ENCODE measurements at regions not wholly inside any gene's neighbourhood (a gene's known extent, or its start where the extent isn't known, plus 50 kb on each side); places are given as distances from the start of the nearest gene placed in this dataset.

DNA sequence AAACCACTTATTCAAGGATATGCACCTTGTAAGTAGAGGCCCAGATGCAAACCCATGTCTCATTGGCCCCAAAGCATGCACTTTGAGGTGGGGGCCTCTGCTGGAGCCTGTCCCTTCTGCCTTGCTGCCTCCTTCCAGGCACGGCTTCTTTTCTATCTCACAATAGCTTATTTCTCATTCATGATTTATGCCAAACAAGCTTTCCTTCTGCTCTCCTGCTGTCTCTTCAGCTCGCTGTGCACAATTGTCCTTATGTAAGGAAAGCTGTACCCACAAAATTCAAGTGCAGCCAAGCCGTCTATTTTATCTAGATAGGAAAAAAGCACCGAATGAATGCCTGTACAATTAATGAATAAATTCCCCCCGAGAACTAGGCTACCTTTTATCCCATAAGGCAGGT, 124.8 kb upstream of the PACRGL start:
- no peaks in the 10 kb centered on the region for H4K20me1 ChIP-seq (ENCODE audit: insufficient read depth)
- H3K4me3 ChIP-seq (IDR thresholded peaks at IDR 0.05; ENCODE audit: insufficient read depth, low read depth, low read length) = no peak overlapping the region
- no peaks in the 10 kb centered on the region for H3K79me2 ChIP-seq (ENCODE audit: insufficient read depth, low read depth)
- H3K9ac ChIP-seq = no peak overlapping the region
- no peak overlapping the region for H3K27ac ChIP-seq
- H3K4me2 ChIP-seq = no peak overlapping the region
- H3K4me1 ChIP-seq (ENCODE audit: low read depth, poor library complexity, severe bottlenecking) = no peaks in the 10 kb centered on the region
- no peaks in the 10 kb centered on the region for H3K27me3 ChIP-seq (ENCODE audit: insufficient read depth, low read depth)
- H3K36me3 ChIP-seq (ENCODE audit: insufficient read depth) = no peaks in the 10 kb centered on the region
- TF ChIP-seq, protein P1, sequence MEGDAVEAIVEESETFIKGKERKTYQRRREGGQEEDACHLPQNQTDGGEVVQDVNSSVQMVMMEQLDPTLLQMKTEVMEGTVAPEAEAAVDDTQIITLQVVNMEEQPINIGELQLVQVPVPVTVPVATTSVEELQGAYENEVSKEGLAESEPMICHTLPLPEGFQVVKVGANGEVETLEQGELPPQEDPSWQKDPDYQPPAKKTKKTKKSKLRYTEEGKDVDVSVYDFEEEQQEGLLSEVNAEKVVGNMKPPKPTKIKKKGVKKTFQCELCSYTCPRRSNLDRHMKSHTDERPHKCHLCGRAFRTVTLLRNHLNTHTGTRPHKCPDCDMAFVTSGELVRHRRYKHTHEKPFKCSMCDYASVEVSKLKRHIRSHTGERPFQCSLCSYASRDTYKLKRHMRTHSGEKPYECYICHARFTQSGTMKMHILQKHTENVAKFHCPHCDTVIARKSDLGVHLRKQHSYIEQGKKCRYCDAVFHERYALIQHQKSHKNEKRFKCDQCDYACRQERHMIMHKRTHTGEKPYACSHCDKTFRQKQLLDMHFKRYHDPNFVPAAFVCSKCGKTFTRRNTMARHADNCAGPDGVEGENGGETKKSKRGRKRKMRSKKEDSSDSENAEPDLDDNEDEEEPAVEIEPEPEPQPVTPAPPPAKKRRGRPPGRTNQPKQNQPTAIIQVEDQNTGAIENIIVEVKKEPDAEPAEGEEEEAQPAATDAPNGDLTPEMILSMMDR (conservative IDR thresholded peaks at IDR 0.05; ENCODE audit: low read depth, low read length) = no peak
- H2AFZ ChIP-seq (ENCODE audit: low read depth) = no peak overlapping the region

DNA sequence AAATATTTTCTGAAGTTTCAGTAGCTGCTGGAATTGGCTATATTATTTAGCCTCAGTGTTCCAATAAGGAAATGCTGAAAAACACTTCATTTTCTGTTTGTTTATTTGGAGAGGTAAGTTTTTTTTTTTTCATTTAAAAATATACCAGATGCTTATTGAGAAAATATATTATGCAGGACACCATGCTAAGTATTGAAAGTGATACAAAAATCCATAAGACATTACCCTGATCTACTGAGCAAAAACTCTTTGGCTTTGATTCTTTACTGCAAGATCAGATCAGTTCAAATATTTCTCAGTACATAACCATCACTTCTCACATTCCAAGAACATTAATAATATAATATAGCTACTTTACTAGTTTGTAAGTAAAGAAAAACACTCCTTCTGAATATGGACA, 123.4 kb upstream of the PACRGL start:
- no peak overlapping the region for H3K9ac ChIP-seq
- H3K79me2 ChIP-seq (ENCODE audit: insufficient read depth, low read depth) = no peaks in the 10 kb centered on the region
- H2AFZ ChIP-seq (ENCODE audit: low read depth) = no peak overlapping the region
- TF ChIP-seq, protein P1 (conservative IDR thresholded peaks at IDR 0.05; ENCODE audit: low read depth, low read length) = no peak
- no peak overlapping the region for H3K4me2 ChIP-seq
- H3K4me3 ChIP-seq (IDR thresholded peaks at IDR 0.05; ENCODE audit: insufficient read depth, low read depth, low read length) = no peak overlapping the region
- no peaks in the 10 kb centered on the region for H3K36me3 ChIP-seq (ENCODE audit: insufficient read depth)
- no peaks in the 10 kb centered on the region for H3K27me3 ChIP-seq (ENCODE audit: insufficient read depth, low read depth)
- H3K4me1 ChIP-seq (ENCODE audit: low read depth, poor library complexity, severe bottlenecking) = no peaks in the 10 kb centered on the region
- H3K27ac ChIP-seq = no peak overlapping the region
- H4K20me1 ChIP-seq (ENCODE audit: insufficient read depth) = no peaks in the 10 kb centered on the region

DNA sequence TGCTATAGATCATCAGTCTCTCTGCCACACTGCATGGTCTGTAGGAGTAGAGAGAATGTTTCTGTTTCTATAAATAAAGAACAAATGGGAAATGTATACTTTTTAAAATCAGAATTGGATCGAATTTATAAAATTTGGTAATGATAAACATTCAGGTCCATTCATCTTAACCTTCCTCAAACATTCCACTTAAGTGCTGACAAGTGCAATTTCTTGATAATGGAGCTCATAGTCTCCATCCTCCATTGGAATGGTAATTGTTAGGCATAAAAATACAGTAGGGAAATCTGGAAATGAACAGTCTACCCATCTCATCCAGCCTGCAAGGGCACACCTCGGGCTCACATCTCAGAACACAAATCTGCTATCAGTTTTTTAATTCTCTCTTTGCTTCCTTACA, 122.6 kb upstream of the PACRGL start:
- H3K27ac ChIP-seq = no peak overlapping the region
- H2AFZ ChIP-seq (ENCODE audit: low read depth) = no peak overlapping the region
- H3K79me2 ChIP-seq (ENCODE audit: insufficient read depth, low read depth) = no peaks in the 10 kb centered on the region
- H4K20me1 ChIP-seq (ENCODE audit: insufficient read depth) = no peaks in the 10 kb centered on the region
- TF ChIP-seq, protein P1 (conservative IDR thresholded peaks at IDR 0.05; ENCODE audit: low read depth, low read length) = no peak
- no peak overlapping the region for H3K4me2 ChIP-seq
- H3K36me3 ChIP-seq (ENCODE audit: insufficient read depth) = no peaks in the 10 kb centered on the region
- no peaks in the 10 kb centered on the region for H3K27me3 ChIP-seq (ENCODE audit: insufficient read depth, low read depth)
- no peak overlapping the region for H3K9ac ChIP-seq
- no peak overlapping the region for H3K4me3 ChIP-seq (IDR thresholded peaks at IDR 0.05; ENCODE audit: insufficient read depth, low read depth, low read length)
- H3K4me1 ChIP-seq (ENCODE audit: low read depth, poor library complexity, severe bottlenecking) = no peaks in the 10 kb centered on the region

DNA sequence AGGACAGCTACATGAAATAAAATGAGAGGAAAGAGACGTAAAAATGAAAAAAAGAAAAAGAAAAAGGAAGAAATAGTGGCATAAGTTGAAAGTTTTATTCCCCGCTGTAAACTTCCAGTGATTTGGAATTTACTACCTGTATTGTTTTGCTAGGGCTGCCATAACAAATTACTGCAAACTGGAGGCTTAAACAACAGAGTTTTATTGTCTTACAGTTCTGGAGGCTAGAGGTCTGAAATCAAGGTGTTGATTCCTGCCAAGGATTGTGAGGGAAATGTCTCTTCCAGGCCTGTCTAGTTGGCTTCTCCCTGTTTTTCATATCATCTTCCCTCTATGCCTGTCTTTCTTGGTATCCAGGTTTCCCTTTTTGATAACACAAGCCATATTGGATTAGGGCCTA, 119.4 kb upstream of the PACRGL start:
- Histone ChIP-seq H4K20me1 (ENCODE audit: insufficient read depth) (no peaks in the 10 kb centered on the region), H3K27ac (no peak overlapping the region), H3K36me3 (ENCODE audit: insufficient read depth) (no peaks in the 10 kb centered on the region), H2AFZ (ENCODE audit: low read depth) (no peak overlapping the region), H3K4me2 (no peak overlapping the region), H3K27me3 (ENCODE audit: insufficient read depth, low read depth) (no peaks in the 10 kb centered on the region), H3K79me2 (ENCODE audit: insufficient read depth, low read depth) (no peaks in the 10 kb centered on the region), H3K4me3 (IDR thresholded peaks at IDR 0.05; ENCODE audit: insufficient read depth, low read depth, low read length) (no peak overlapping the region), H3K9ac (no peak overlapping the region), H3K4me1 (ENCODE audit: low read depth, poor library complexity, severe bottlenecking) (no peaks in the 10 kb centered on the region)
- TF ChIP-seq, protein P1 (conservative IDR thresholded peaks at IDR 0.05; ENCODE audit: low read depth, low read length) = no peak

DNA sequence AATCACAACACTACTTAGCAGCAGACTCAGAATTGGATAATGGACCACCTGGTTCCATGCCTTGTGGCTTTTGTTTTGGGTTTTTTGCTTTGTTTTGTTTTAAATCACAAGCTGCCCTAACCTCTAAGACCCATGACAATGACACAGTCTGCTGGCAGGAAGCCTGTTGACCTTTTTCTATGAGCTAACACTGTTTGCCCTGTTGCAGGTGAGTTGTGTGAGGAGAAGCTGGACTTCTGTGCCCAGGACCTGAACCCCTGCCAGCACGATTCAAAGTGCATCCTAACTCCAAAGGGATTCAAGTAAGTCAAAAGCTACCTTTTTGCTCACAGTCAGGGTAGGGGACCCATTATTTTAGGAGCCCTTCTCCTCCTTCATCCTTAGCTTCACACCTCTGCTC, 110.8 kb upstream of the PACRGL start:
- Histone ChIP-seq H4K20me1 (ENCODE audit: insufficient read depth) (no peaks in the 10 kb centered on the region), H3K27me3 (ENCODE audit: insufficient read depth, low read depth) (no peaks in the 10 kb centered on the region), H3K4me2 (no peak overlapping the region), H3K36me3 (ENCODE audit: insufficient read depth) (no peaks in the 10 kb centered on the region), H3K27ac (no peak overlapping the region), H2AFZ (ENCODE audit: low read depth) (no peak overlapping the region), H3K4me3 (IDR thresholded peaks at IDR 0.05; ENCODE audit: insufficient read depth, low read depth, low read length) (no peak overlapping the region), H3K79me2 (ENCODE audit: insufficient read depth, low read depth) (no peaks in the 10 kb centered on the region), H3K9ac (no peak overlapping the region), H3K4me1 (ENCODE audit: low read depth, poor library complexity, severe bottlenecking) (no peaks in the 10 kb centered on the region)
- TF ChIP-seq, protein P1 (conservative IDR thresholded peaks at IDR 0.05; ENCODE audit: low read depth, low read length) = no peak
